ENCODE measurements at regions not wholly inside any gene's neighbourhood (a gene's known extent, or its start where the extent isn't known, plus 50 kb on each side); places are given as distances from the start of the nearest gene placed in this dataset.

DNA sequence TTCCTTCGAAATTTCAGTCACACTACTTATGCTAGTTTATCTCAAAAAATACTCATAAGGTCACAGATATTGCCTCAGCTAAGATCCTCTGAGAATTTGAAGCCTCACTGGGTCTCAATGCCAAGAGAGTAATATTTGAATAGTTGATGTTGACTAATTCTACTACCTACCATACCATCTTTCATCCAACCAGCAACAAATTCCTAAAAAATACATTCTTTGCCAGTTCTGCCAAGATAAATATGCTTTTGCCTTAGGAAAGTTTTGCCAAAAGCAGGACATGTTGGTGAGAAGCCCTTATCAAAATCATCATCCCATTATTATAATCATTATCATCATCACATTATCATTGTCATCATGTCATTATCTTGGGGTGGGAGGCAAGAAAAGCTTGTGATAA is 544.6 kb upstream of the ZEB2 start:
- H3K27ac ChIP-seq, result no peak overlapping the region
- ATAC-seq, result no peak
- no peaks in the 10 kb centered on the region for H3K27me3 ChIP-seq
- H3K9me3 ChIP-seq, result no peaks in the 10 kb centered on the region
- 64 to 100% methylated on average over 1 of the region's 1 CpG for WGBS, 2 donors (ENCODE audit: low coverage in 1 of 2)
- H3K4me3 ChIP-seq, result no peak overlapping the region
- no peak for TF ChIP-seq POLR2AphosphoS5 (IDR thresholded peaks at IDR 0.05)
- H3K4me1 ChIP-seq, result peaks cover 0 to 20% (median 0%) of the 10 kb centered on the region in 3 donors
- H3K36me3 ChIP-seq, result no peaks in the 10 kb centered on the region

DNA sequence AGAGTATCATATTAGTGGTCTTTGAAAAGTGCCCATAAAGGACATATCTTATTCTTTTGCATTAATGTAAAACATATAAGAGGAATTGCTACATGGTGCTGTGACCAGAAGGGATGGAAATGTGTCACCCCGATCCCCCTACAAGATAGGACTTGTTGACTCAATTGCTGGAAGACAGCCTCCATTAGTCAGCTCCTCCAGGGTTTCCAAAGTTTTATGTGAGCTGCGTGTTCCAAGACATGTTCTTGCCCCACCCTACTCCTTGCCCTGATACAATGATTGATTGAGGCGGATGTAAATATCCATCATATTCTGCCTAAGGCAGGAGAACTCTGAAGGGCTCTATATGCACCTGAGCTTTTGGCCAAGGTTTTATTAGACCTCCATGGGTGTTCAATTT is 541.0 kb upstream of the ZEB2 start:
- Histone ChIP-seq H3K4me3 (no peak overlapping the region), H3K27me3 (no peaks in the 10 kb centered on the region), H3K4me1 (peaks cover 0 to 12% (median 0%) of the 10 kb centered on the region in 3 donors), H3K36me3 (no peaks in the 10 kb centered on the region), H3K9me3 (no peaks in the 10 kb centered on the region), H3K27ac (no peak overlapping the region)
- ATAC-seq, result no peak
- WGBS, 2 donors (ENCODE audit: low coverage in 1 of 2), result 81 to 87% methylated on average over 2 to 3 of the region's 3 CpGs
- no peak for TF ChIP-seq POLR2AphosphoS5 (IDR thresholded peaks at IDR 0.05)
- no peak for TF ChIP-seq EP300 (IDR thresholded peaks at IDR 0.05)
- TF ChIP-seq, protein P1, sequence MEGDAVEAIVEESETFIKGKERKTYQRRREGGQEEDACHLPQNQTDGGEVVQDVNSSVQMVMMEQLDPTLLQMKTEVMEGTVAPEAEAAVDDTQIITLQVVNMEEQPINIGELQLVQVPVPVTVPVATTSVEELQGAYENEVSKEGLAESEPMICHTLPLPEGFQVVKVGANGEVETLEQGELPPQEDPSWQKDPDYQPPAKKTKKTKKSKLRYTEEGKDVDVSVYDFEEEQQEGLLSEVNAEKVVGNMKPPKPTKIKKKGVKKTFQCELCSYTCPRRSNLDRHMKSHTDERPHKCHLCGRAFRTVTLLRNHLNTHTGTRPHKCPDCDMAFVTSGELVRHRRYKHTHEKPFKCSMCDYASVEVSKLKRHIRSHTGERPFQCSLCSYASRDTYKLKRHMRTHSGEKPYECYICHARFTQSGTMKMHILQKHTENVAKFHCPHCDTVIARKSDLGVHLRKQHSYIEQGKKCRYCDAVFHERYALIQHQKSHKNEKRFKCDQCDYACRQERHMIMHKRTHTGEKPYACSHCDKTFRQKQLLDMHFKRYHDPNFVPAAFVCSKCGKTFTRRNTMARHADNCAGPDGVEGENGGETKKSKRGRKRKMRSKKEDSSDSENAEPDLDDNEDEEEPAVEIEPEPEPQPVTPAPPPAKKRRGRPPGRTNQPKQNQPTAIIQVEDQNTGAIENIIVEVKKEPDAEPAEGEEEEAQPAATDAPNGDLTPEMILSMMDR (IDR thresholded peaks at IDR 0.05), result no peak
- no peak for TF ChIP-seq POLR2A (IDR thresholded peaks at IDR 0.05)

DNA sequence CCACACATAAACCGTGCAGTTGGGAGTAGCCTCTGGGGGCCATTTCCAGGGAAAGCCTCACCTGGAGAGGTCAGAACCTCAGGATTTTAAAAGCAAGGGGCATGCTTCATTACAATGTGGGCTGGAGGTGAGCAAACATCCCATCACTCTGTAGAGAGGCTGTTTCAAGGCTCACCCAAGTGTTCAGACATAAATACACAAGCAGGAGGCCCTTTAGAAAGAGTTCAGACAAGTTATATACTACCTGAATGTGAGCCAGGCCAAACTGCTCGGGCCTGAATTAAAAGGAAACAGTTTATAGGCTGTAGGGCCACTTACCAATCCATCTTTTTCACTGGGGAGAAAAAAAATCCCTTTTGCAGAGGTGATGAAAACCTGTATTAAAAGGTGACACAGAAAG is 540.0 kb upstream of the ZEB2 start:
- ATAC-seq, result no peak
- peaks cover 0 to 2% (median 0%) of the 10 kb centered on the region in 3 donors for H3K4me1 ChIP-seq
- no peak overlapping the region for H3K4me3 ChIP-seq
- no peaks in the 10 kb centered on the region for H3K9me3 ChIP-seq
- WGBS, 2 donors (ENCODE audit: low coverage in 1 of 2), result 38 to 86% methylated on average over 1 to 2 of the region's 2 CpGs
- no peak overlapping the region for H3K27ac ChIP-seq
- TF ChIP-seq POLR2AphosphoS5 (IDR thresholded peaks at IDR 0.05) (no peak), EP300 (IDR thresholded peaks at IDR 0.05) (no peak), POLR2A (IDR thresholded peaks at IDR 0.05) (no peak)
- TF ChIP-seq, protein P1 (IDR thresholded peaks at IDR 0.05), result no peak
- no peaks in the 10 kb centered on the region for H3K27me3 ChIP-seq
- H3K36me3 ChIP-seq, result no peaks in the 10 kb centered on the region

DNA sequence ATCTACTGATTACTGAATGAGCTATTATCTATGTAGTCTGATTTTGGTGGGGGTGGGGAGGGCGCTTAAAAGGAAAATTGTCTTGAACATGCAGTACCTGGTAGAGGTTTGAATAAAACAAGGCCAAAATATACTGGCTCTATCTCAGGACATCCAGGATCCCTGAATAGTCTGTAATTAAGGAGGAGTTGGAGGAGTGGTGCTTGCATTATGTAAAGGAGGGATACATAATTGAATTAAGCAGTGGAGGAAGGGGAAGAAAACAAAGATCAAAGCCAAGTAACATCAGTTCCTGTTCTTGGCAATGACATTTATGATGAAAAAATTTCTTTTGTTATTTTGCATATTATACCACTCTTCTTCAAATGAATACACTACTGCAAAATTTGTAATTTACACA is 539.4 kb upstream of the ZEB2 start:
- Histone ChIP-seq H3K4me3 (no peak overlapping the region), H3K27ac (no peak overlapping the region), H3K27me3 (no peaks in the 10 kb centered on the region), H3K4me1 (no peaks in the 10 kb centered on the region), H3K9me3 (no peaks in the 10 kb centered on the region), H3K36me3 (no peaks in the 10 kb centered on the region)
- ATAC-seq, result no peak
- 100% methylated on average over 1 of the region's 1 CpG; no CpG with 5 or more reads in 1 of the 2 donors for WGBS, 2 donors (ENCODE audit: low coverage in 1 of 2)
- TF ChIP-seq POLR2A (IDR thresholded peaks at IDR 0.05) (no peak), EP300 (IDR thresholded peaks at IDR 0.05) (no peak), POLR2AphosphoS5 (IDR thresholded peaks at IDR 0.05) (no peak)
- TF ChIP-seq, protein P1 (IDR thresholded peaks at IDR 0.05), result no peak

DNA sequence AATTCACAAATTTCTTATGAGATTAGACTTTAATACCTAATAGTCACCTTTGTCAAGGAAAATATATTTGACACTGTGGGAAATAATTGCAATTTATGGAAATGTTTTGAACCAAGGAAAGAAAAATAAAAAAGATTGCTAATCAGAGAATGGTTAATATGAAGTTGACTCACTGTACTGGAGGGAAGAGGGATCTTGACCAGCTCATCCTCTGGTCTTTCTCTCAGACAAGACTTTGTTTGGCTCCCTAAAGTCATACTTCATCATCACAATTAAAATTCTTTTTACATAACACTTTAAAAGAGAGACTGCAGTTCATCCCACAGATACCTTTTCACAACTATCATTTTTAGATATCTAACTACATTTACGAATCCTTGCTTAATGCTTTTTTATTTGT is 538.5 kb upstream of the ZEB2 start:
- ATAC-seq, result no peak
- 80 to 85% methylated on average over 1 of the region's 1 CpG for WGBS, 2 donors (ENCODE audit: low coverage in 1 of 2)
- Histone ChIP-seq H3K4me1 (no peaks in the 10 kb centered on the region), H3K36me3 (no peaks in the 10 kb centered on the region), H3K9me3 (no peaks in the 10 kb centered on the region), H3K27me3 (no peaks in the 10 kb centered on the region), H3K27ac (no peak overlapping the region), H3K4me3 (no peak overlapping the region)
- TF ChIP-seq, protein P1 (IDR thresholded peaks at IDR 0.05), result no peak
- TF ChIP-seq POLR2AphosphoS5 (IDR thresholded peaks at IDR 0.05), result no peak
- no peak for TF ChIP-seq POLR2A (IDR thresholded peaks at IDR 0.05)
- no peak for TF ChIP-seq EP300 (IDR thresholded peaks at IDR 0.05)
